ENCODE measurements at regions not wholly inside any gene's neighbourhood (a gene's known extent, or its start where the extent isn't known, plus 50 kb on each side); places are given as distances from the start of the nearest gene placed in this dataset.

- TF ChIP-seq CTCF (IDR thresholded peaks at IDR 0.05) (no peak), POLR2A (IDR thresholded peaks at IDR 0.05) (no peak)
Measured at GRCh38 chr13:73803997-73804396, 330.2 kb downstream of the KLF12 start.

All from body of pancreas (tissue), 4 donors.